Right lobe of liver (tissue), 6 donors: ENCODE measurements at regions not wholly inside any gene's neighbourhood (a gene's known extent, or its start where the extent isn't known, plus 50 kb on each side); places are given as distances from the start of the nearest gene placed in this dataset.
A peak's percentile ranks its signal among the peaks of the same experiment; 100 is the strongest.

Experiments
- ATAC-seq, 4 donors: fragments of 200-7000 bp; cut with Tn5 transposase; one replicate each; pipeline ENCODE4 v1.9.1; 2020; ENCODE audit warnings: mild to moderate bottlenecking in 4 of 4, moderate library complexity in 4 of 4
- DNase-seq, 3 donors: peaks; one replicate each; pipeline ENCODE4 v3.0.0-alpha.2; 2020
- H3K27ac ChIP-seq, 3 donors: fragments of 200-600 bp; one replicate each; pipeline ENCODE4 v1.8.0; 2022
- H3K27me3 ChIP-seq, 2 donors: fragments of 200-600 bp; one replicate each; pipeline ENCODE4 v1.8.0; 2022
- H3K36me3 ChIP-seq, 4 donors: fragments of 200-600 bp; sonication (generic) in 1 of 4; one replicate each; pipeline versions ENCODE4 v1.5.1 to v1.8.0; 2017 to 2022; ENCODE audit warnings: control low read depth in 1 of 4
- H3K4me1 ChIP-seq, 4 donors: fragments of 200-600 bp; sonication (generic) in 1 of 4; one replicate each; pipeline versions ENCODE4 v1.5.1 to v1.8.0; 2017 to 2022; ENCODE audit warnings: control low read depth in 1 of 4
- H3K4me3 ChIP-seq, 3 donors: fragments of 200-600 bp; one replicate each; pipeline ENCODE4 v1.8.0; 2022
- H3K9me3 ChIP-seq, 4 donors: fragments of 200-600 bp; sonication (generic) in 1 of 4; one replicate each; pipeline versions ENCODE4 v1.5.1 to v1.8.0; 2017 to 2022; ENCODE audit warnings: control low read depth in 1 of 4
- POLR2A ChIP-seq: fragments of 450-650 bp; IDR thresholded peaks from one replicate; pipeline ENCODE4 v1.6.1; 2017; ENCODE audit warnings: antibody characterized with exemption, mild to moderate bottlenecking
- WGBS: methylation state at CpG from one replicate; pipeline ENCODE4 v1.1.6; 2018; ENCODE audit warnings: low coverage, low lambda C conversion rate; ENCODE audit not compliant: insufficient coverage; ENCODE audit errors: missing lambda C conversion rate; 5-methylcytosine and 5-hydroxymethylcytosine counted together
- intact Hi-C, 2 donors: fragments of 100-400 bp; cut with DNase I; formaldehyde crosslinking; loops; one replicate each; pipeline versions ENCODE4 v1.11.2 to v1.14.1; 2022
- TF ChIP-seq, protein P1 (sequence below), 4 donors: fragments of 200-600 bp in 3 of 4; fragments of 450-650 bp in 1 of 4; IDR thresholded peaks; one replicate each; pipeline versions ENCODE4 v1.5.1 to v1.8.0; 2016 to 2022; ENCODE audit warnings: antibody characterized with exemption in 4 of 4, mild to moderate bottlenecking in 2 of 4
- donor health status: DM: no; HTN: yes; CAD: no.
- donor health status: DM: no; HTN: no; CAD: no.
- donor health status: DM: no; HTN: no; CAD: no.
- donor health status: DM: no; HTN: yes; CAD: no.
- donor health status: DM: no; HTN: yes; CAD: no.

DNA sequence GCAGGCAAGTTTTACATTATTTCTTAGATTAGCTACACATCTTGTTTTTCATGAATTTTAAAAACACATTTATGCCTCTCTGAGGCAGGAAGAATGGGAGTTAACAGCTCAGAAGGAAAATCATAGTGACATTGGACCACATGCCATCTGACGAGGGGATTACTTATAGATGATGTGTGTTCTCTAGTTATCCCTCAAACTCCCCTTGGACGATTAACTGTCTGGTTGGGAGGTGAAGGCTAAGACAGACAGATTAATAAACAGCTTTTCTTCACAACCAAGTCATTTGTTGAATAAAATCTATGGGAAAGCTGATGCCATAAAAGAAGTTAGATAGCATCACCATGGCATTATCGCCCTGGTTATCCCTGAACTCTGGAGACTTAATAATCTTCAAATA, 80.0 kb upstream of the PREP start:
- Histone ChIP-seq H3K36me3 (no peaks in the 10 kb centered on the region), H3K9me3 (no peaks in the 10 kb centered on the region), H3K27me3 (no peaks in the 10 kb centered on the region), H3K4me1 (no peaks in the 10 kb centered on the region), H3K27ac (no peak overlapping the region), H3K4me3 (no peak overlapping the region)
- no peak for TF ChIP-seq POLR2A
- TF ChIP-seq, protein P1, sequence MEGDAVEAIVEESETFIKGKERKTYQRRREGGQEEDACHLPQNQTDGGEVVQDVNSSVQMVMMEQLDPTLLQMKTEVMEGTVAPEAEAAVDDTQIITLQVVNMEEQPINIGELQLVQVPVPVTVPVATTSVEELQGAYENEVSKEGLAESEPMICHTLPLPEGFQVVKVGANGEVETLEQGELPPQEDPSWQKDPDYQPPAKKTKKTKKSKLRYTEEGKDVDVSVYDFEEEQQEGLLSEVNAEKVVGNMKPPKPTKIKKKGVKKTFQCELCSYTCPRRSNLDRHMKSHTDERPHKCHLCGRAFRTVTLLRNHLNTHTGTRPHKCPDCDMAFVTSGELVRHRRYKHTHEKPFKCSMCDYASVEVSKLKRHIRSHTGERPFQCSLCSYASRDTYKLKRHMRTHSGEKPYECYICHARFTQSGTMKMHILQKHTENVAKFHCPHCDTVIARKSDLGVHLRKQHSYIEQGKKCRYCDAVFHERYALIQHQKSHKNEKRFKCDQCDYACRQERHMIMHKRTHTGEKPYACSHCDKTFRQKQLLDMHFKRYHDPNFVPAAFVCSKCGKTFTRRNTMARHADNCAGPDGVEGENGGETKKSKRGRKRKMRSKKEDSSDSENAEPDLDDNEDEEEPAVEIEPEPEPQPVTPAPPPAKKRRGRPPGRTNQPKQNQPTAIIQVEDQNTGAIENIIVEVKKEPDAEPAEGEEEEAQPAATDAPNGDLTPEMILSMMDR (IDR thresholded peaks at IDR 0.05): no peak
- DNase-seq: no peak
- WGBS: 58% methylated on average over 3 of the region's 3 CpGs
- intact Hi-C loops: no loop called here
- no peak for ATAC-seq

DNA sequence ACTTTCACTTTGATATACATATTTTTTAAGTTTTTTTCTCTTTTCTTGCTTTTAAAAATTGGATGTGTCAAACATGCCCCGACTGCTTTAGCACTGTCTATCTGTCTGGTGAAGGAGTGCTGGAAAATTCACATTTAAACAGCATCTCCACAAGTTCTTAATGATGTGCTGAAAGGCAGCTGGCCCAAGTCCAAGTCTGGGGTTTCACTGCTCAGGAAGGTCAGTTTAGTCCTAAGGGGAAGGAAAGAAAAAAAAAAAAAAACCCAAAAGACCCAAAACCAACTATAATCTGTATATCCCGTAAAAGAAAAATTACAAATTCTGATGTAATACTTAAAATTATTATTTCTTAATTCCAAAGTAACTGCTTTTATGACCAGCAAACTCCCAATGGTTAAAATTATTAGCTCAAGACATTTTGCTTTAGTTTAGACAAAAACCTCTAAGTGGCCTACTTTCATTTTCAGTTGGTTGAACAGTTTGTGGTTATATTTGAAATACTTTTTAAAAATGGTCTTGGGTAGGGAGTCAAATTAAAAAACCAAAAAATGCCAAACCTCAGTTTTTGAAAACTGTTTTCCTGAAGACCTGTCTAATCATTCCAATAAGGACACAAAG, 79.5 kb upstream of the PREP start:
- peak in 1 of 3 donors; percentile 23 for DNase-seq
- intact Hi-C loops: no loop called here
- no peak for TF ChIP-seq POLR2A
- TF ChIP-seq, protein P1 (IDR thresholded peaks at IDR 0.05): no peak
- Histone ChIP-seq H3K36me3 (no peaks in the 10 kb centered on the region), H3K4me3 (no peak overlapping the region), H3K27ac (no peak overlapping the region), H3K9me3 (no peaks in the 10 kb centered on the region), H3K27me3 (no peaks in the 10 kb centered on the region), H3K4me1 (no peaks in the 10 kb centered on the region)
- no peak for ATAC-seq
- 33% methylated on average over 2 of the region's 2 CpGs for WGBS

DNA sequence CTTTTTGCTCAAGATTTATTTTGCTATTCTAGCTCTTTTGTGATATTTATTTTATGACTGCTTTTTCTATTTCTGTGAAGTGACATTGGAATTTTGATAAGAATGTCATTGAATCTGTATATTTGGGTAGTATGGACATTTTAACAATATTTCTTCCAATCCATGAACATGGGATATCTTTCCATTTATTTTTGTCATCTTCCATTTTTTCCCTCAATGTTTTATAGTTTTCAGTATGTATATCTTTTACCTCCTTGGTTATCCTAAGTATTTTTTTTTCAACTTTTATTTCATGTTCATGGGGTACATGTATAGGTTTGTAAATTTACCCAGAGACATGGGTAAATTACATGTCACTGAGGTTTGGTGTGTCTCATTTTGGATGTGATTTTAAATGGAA, 74.1 kb upstream of the PREP start:
- intact Hi-C loops: no loop called here
- Histone ChIP-seq H3K4me3 (no peak overlapping the region), H3K36me3 (no peaks in the 10 kb centered on the region), H3K27me3 (no peaks in the 10 kb centered on the region), H3K9me3 (no peaks in the 10 kb centered on the region), H3K4me1 (no peaks in the 10 kb centered on the region), H3K27ac (no peak overlapping the region)
- DNase-seq (no peak), ATAC-seq (no peak)
- TF ChIP-seq, protein P1 (IDR thresholded peaks at IDR 0.05): no peak
- TF ChIP-seq POLR2A: no peak

DNA sequence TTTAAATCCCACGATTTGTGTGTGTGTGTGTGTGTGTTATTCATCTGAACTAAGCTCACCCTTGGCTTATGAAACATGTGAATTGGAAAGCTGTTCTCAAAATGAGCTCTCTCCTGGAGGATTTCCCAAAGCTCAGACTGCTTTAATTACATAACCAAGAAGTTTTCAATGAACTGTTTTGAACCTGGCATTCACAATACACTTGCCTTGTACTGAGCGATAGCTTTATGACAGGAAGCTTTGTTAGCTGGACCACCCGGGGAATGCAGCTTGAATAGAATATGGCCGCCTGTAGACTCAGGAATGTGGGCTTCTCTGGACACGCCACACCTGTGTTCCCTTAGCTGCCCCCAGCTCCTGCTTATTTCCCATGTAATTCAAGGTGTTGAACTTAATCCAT, 71.4 kb upstream of the PREP start:
- ATAC-seq (no peak), DNase-seq (no peak)
- no peak for TF ChIP-seq POLR2A
- TF ChIP-seq, protein P1 (IDR thresholded peaks at IDR 0.05): no peak
- Histone ChIP-seq H3K27ac (no peak overlapping the region), H3K27me3 (no peaks in the 10 kb centered on the region), H3K4me1 (no peaks in the 10 kb centered on the region), H3K36me3 (no peaks in the 10 kb centered on the region), H3K9me3 (no peaks in the 10 kb centered on the region), H3K4me3 (no peak overlapping the region)
- intact Hi-C loops: no loop called here
- WGBS: 68% methylated on average over 5 of the region's 5 CpGs

DNA sequence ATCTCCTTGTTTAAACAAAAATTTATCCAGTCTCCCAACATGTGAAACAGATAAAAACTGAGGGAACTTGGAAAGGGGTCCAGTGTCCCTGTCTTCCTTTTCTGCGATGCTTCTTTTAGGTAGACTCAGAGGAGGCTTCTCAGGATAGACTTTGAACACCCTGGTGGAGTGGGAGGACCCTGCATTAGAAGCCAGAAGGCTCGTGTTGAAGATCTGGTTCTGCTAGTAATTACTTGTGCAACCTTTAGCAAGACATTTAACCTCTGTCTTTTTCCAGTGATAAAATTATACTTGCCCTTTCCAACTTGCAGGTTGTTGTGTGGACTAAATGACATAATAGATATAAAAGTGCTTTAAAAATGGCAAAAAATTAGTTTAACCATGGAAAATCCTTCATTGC, 67.1 kb upstream of the PREP start:
- 47% methylated on average over 2 of the region's 2 CpGs for WGBS
- no peak overlapping the region for H3K4me3 ChIP-seq
- TF ChIP-seq POLR2A: no peak
- TF ChIP-seq, protein P1 (IDR thresholded peaks at IDR 0.05): no peak
- H3K27ac ChIP-seq: no peak overlapping the region
- no peak for ATAC-seq
- no peaks in the 10 kb centered on the region for H3K9me3 ChIP-seq
- H3K27me3 ChIP-seq: no peaks in the 10 kb centered on the region
- intact Hi-C loops: no loop called here
- H3K36me3 ChIP-seq: no peaks in the 10 kb centered on the region
- H3K4me1 ChIP-seq: no peaks in the 10 kb centered on the region
- DNase-seq: no peak
